Amygdala (tissue), 56 donors: ENCODE measurements at regions not wholly inside any gene's neighbourhood (a gene's known extent, or its start where the extent isn't known, plus 50 kb on each side); places are given as distances from the start of the nearest gene placed in this dataset.

Experiments
- DNase-seq, 56 donors: peaks; one replicate each; lab custom pipeline; 2025; lab: John Stamatoyannopoulos, UW

DNA sequence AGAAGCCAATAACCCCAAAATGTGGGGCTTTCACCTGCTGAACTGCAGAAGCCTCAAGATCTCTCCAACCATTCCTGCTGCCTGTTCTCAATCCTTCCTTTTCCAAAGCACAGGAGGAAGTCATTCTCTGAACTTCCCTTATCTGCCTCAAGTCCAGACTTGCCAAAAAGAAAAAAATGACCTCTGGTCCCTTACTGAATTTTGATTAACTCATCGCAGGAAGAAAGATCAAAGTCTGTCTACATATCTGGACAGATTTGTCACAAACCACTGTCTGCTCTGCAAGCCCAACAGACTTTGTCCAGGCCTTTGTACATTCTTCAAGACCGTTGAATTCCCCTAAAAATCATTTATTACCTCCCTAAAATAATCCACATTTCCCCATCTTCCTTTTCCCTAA is 126.5 kb upstream of the NBEA start:
- DNase-seq, result no peak

DNA sequence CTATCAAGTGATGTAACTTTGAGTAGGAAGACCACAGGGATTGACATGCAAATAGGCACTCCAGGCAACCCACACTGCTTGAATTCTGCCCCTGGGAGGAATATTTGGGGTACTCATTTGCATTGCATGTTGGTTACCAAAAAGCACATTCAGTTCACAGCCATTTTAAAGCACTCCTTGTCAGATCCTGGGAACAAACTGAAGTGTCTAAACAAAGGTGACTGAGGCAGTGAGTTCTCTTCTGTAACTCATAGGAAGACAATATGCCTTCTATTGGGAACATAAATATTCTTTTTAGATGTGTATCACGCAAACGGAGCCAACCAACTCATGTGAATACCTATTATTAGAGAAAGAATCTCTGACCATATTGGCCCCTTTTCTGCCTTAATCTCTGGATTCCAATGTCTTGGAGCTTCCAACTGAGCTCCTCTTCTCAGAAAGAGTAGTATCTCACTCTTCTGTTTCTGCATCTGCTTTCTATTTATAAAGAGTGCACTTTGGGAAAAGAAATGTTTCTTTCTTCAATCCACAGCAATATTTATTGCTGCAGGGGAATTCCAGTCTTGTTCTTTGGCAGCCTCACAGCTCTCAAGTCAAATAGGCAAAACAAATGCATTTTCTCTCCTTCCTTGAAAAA is 125.7 kb upstream of the NBEA start:
- peak in 1 of 56 donors; percentile 1 for DNase-seq

- no peak for DNase-seq
Observed at GRCh38 chr13:34816908-34817665, 125.0 kb upstream of the NBEA start.

GRCh38 chr13:34822650-34823049 is 119.4 kb upstream of the NBEA start:
- DNase-seq, result no peak

- DNase-seq, result no peak
Observed at GRCh38 chr13:34826432-34826831, 115.6 kb upstream of the NBEA start.

DNA sequence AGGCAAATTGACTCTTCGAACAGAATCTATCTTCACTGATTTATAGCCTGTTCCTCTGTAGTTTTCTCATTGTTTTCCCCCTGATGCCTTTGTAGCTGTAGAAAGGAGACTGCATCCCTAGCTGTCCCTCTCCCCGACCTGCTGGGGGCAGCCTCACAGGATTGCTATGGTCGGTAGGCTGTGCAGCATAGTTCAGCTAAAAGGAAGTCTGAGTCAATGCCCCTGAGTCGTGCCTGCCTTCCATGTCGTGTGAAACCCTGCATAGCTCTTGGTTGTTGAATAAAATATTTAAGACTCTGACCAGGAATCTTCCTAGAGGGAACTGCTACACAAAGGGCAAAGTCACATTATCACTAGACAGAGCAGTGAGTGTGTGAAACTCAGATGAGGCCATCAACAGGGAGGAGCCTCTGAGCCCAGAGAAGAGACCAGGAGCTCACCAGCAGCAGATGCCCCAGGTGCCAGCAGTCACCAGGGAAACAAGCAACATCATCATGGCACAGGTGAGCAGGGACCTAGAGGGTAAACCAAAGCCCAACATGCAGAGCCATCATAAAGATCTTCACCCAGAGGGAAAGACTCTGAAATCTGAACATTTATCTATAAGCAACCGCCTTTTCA is 108.4 kb upstream of the NBEA start:
- DNase-seq, result no peak

DNA sequence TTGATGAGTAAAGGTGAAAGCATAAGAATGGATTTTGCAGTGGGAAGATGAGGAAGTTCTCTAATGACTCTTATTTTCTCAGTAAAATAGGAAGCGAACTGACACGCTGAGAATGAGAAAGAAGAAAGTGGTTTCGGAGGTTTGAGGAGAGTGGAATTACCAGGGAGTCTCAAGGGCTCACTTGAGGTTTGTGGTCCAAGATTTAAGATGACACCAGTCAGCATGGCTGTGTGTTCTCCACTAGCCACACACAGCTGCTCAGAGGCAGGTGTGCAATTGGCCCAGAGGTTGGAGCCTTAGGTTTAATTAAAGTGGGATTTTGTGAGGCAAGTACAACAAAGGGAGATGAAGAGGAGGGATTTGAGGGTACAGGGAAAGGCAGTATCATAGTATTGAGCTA is 99.6 kb upstream of the NBEA start:
- DNase-seq, result no peak

- no peak for DNase-seq
Observed at GRCh38 chr13:34847766-34848165, 94.3 kb upstream of the NBEA start.

DNA sequence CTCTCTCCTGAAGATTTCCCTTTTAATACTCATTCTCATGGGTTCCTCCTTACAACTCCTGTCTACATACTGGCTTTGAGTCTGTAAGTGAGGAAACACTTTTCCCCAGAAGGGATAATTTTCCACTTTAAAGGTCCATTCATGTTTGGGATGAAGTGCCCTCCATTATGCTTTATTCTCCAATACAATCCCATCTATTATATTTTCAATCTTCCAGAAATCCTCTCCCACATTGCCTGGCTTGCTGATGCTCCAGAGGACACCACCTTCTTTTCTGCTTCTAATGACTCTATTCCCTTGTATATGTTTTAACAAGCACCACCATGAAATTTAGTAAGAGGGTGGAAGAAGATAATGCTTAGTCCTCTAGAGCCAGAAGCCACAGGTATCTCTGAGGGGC is 92.7 kb upstream of the NBEA start:
- no peak for DNase-seq

GRCh38 chr13:34853161-34853560 is 88.9 kb upstream of the NBEA start:
- DNase-seq, result no peak

- DNase-seq, result no peak
Observed at GRCh38 chr13:34857558-34858325, 84.3 kb upstream of the NBEA start.

DNA sequence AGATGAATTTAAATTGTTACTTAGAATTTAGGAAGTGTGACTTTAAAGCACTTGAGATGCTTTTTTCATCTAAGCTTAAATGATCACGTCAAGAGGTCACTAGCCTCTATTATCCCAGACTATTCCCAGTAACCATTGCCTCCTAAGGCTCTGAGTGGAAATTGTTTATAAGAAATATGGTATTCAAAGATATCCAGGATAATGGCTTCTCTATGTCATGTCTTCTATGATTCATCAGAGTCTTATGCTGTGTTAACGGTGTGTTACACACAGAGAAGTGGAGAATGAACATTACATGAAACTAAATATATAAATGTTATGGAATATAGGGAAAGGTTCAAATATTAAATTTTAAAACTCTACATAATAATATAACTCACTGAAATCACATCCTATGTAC is 79.8 kb upstream of the NBEA start:
- DNase-seq, result no peak

DNA sequence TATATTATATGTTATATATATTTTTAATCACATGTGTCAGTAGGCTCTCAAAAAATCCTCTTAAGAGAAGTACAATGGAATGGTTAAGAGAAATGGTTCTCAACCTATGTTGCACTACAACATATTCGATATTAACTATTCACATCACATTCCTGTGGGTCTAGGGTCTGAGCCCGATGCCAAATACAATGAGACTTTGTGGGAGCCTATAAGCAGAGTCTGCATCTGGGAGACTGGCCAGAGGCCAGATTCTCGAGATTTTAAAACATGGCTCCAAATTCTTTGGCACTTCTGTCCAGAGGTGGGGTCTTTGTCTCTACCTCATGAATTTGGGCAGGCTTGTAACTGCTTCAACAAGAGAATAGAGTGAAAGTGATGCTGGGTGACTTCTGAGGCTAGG is 79.4 kb upstream of the NBEA start:
- no peak for DNase-seq

DNA sequence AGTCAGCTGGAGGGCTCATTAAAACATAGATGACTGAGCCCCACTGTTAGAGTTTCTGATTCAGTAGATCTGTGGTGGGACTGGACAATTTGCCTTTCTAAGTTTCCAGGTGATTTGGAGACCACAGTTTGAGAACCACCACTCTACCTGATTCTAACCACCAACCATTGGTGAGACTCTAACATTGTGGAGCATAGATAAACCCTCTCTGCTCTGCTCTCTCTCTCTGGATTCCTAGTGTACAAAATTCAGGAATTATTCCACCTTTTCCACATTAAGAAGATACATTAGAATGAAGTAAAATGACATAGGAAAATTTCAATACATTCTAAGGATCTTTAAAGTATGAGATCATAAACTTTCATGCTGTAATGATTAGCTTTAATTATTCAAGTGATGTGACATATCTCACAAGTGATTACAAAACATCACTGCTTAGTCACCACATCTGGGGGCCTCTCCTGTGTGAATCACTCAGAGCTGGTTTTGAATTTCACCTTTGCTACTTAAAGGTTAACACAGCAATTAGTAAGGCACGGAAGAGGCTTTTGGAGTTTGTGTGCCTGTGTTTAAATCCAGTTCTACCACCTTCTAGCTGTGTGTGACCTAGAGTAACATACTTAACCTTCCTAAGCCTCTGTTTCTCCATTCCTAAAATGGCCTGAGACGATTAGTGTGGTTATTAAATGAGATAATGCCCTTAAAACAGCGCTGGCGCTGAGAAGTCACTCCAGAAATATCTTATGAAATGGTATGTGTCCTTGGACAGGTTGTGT is 78.5 kb upstream of the NBEA start:
- no peak for DNase-seq

- DNase-seq, result no peak
Observed at GRCh38 chr13:34864671-34865070, 77.4 kb upstream of the NBEA start.

- peak in 4 of 56 donors; percentile 2 to 22 (median 4) for DNase-seq
Observed at GRCh38 chr13:34867590-34867989, 74.5 kb upstream of the NBEA start.

GRCh38 chr13:34868733-34869132 is 73.3 kb upstream of the NBEA start:
- no peak for DNase-seq

- DNase-seq, result peak in 1 of 56 donors; percentile 1
Observed at GRCh38 chr13:34869696-34870095, 72.4 kb upstream of the NBEA start.

DNA sequence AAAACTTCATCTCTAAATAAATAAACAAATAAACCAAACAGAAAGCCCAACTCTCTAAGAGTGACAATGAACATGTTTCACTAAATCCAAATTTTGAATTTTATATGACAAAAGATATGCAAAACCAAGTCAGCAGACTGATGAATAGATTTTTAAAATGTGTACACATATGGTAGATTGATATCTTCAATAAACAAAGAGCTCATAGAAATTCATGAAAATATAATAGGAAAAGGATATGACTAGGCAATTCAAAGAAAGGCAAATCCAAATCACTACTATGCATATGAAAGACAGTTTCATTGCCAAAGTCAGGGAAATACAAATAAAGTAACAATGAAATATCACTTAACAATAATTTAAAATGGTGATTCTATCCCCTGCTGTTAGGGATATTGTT is 63.7 kb upstream of the NBEA start:
- no peak for DNase-seq

DNA sequence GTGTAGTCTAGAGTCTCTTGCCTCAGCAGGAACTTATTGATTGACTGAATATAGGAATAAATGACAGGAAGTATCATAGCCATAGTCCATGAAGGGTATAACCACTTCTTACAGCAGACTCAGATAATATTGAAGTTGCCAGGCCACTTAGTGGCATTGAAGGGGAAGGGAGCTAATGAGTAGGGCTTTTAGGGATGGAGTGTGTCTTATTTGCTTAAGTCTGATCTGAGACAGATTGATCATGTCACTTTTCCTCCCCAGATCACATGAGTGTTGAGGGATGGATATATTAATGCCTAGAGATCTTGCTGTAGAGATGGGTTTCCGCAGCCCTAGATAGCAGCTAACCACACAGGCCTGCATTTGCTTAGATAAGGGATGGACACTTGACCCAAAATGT is 62.2 kb upstream of the NBEA start:
- no peak for DNase-seq
